ENCODE measurements at regions not wholly inside any gene's neighbourhood (a gene's known extent, or its start where the extent isn't known, plus 50 kb on each side); places are given as distances from the start of the nearest gene placed in this dataset.

- Histone ChIP-seq H3K9me3 (no peaks in the 10 kb centered on the region), H3K4me1 (peaks cover 0 to 8% of the 10 kb centered on the region in 2 donors), H3K27ac (peak overlapping the region; percentile 14 to 63), H3K27me3 (no peaks in the 10 kb centered on the region), H3K4me3 (no peak overlapping the region), H3K36me3 (no peaks in the 10 kb centered on the region)
- DNase-seq (ENCODE audit: low spot score in 2 of 2): no peak
- TF ChIP-seq CTCF (IDR thresholded peaks at IDR 0.05): no peak
- intact Hi-C loops (cut with DNase I): no loop called here
Measured at GRCh38 chr3:147757866-147758265, 348.7 kb downstream of the ZIC1 start.

- peaks cover 0 to 8% of the 10 kb centered on the region in 2 donors for H3K4me1 ChIP-seq
- no peak overlapping the region for H3K4me3 ChIP-seq
- no peak for DNase-seq (ENCODE audit: low spot score in 2 of 2)
- H3K27me3 ChIP-seq: no peaks in the 10 kb centered on the region
- H3K27ac ChIP-seq: peak overlapping the region in 1 of 2 donors; percentile 63
- no peaks in the 10 kb centered on the region for H3K9me3 ChIP-seq
- intact Hi-C loops (cut with DNase I): no loop called here
- no peak for TF ChIP-seq CTCF (IDR thresholded peaks at IDR 0.05)
- no peaks in the 10 kb centered on the region for H3K36me3 ChIP-seq
Measured at GRCh38 chr3:147758771-147759170, 349.6 kb downstream of the ZIC1 start.

GRCh38 chr3:147760085-147760484 lies 350.9 kb downstream of the ZIC1 start:
- DNase-seq (ENCODE audit: low spot score in 2 of 2): no peak
- TF ChIP-seq CTCF (IDR thresholded peaks at IDR 0.05): no peak
- intact Hi-C loops (cut with DNase I): no loop called here
- H3K27ac ChIP-seq: peak overlapping the region in 1 of 2 donors; percentile 36
- H3K27me3 ChIP-seq: no peaks in the 10 kb centered on the region
- no peaks in the 10 kb centered on the region for H3K9me3 ChIP-seq
- H3K36me3 ChIP-seq: no peaks in the 10 kb centered on the region
- peaks cover 0 to 8% of the 10 kb centered on the region in 2 donors for H3K4me1 ChIP-seq
- no peak overlapping the region for H3K4me3 ChIP-seq

- Histone ChIP-seq H3K4me1 (peaks cover 0 to 8% of the 10 kb centered on the region in 2 donors), H3K4me3 (no peak overlapping the region), H3K27ac (no peak overlapping the region), H3K9me3 (no peaks in the 10 kb centered on the region), H3K36me3 (no peaks in the 10 kb centered on the region), H3K27me3 (no peaks in the 10 kb centered on the region)
- no peak for DNase-seq (ENCODE audit: low spot score in 2 of 2)
- intact Hi-C loops (cut with DNase I): no loop called here
- TF ChIP-seq CTCF (IDR thresholded peaks at IDR 0.05): no peak
Measured at GRCh38 chr3:147760941-147761340, 351.8 kb downstream of the ZIC1 start.

GRCh38 chr3:147773116-147773630 lies 364.0 kb downstream of the ZIC1 start:
- H3K4me3 ChIP-seq: no peak overlapping the region
- no peak for TF ChIP-seq CTCF (IDR thresholded peaks at IDR 0.05)
- no peaks in the 10 kb centered on the region for H3K27me3 ChIP-seq
- H3K27ac ChIP-seq: no peak overlapping the region
- no peaks in the 10 kb centered on the region for H3K36me3 ChIP-seq
- intact Hi-C loops (cut with DNase I): no loop called here
- no peak for DNase-seq (ENCODE audit: low spot score in 2 of 2)
- no peaks in the 10 kb centered on the region for H3K4me1 ChIP-seq
- no peaks in the 10 kb centered on the region for H3K9me3 ChIP-seq

GRCh38 chr3:147775411-147775810 lies 366.2 kb downstream of the ZIC1 start:
- Histone ChIP-seq H3K4me1 (no peaks in the 10 kb centered on the region), H3K27me3 (no peaks in the 10 kb centered on the region), H3K36me3 (no peaks in the 10 kb centered on the region), H3K27ac (no peak overlapping the region), H3K4me3 (no peak overlapping the region), H3K9me3 (no peaks in the 10 kb centered on the region)
- intact Hi-C loops (cut with DNase I): no loop called here
- no peak for TF ChIP-seq CTCF (IDR thresholded peaks at IDR 0.05)
- no peak for DNase-seq (ENCODE audit: low spot score in 2 of 2)

Measured in ascending aorta (tissue), 2 donors.